Neural progenitor cell (in vitro differentiated cells): ENCODE measurements at regions not wholly inside any gene's neighbourhood (a gene's known extent, or its start where the extent isn't known, plus 50 kb on each side); places are given as distances from the start of the nearest gene placed in this dataset.

Experiments
- DNase-seq: peaks from one replicate; pipeline ENCODE4 v3.0.0-alpha.2; 2016; ENCODE audit warnings: low spot score
- H2AFZ ChIP-seq: fragments of 200-600 bp; sonication (generic); replicated peaks from 2 replicates; pipeline ENCODE4 v1.6.1; 2016; ENCODE audit warnings: antibody characterized with exemption
- H3F3A ChIP-seq: fragments of 200-600 bp; sonication (generic); 2 replicates; pipeline ENCODE4 v1.6.1; 2016; ENCODE audit warnings: antibody characterized with exemption, low read depth
- H3K27ac ChIP-seq: fragments of 200-600 bp; sonication (generic); 2 replicates; pipeline ENCODE4 v1.5.1; 2016; ENCODE audit warnings: mild to moderate bottlenecking
- H3K27me3 ChIP-seq: fragments of 200-600 bp; sonication (generic); 2 replicates; pipeline ENCODE4 v1.6.1; 2016; ENCODE audit warnings: mild to moderate bottlenecking, moderate library complexity
- H3K36me3 ChIP-seq: fragments of 200-600 bp; sonication (generic); 2 replicates; pipeline ENCODE4 v1.5.1; 2016
- H3K4me1 ChIP-seq: fragments of 200-600 bp; sonication (generic); 2 replicates; pipeline ENCODE4 v1.6.1; 2016; ENCODE audit warnings: mixed run types
- H3K4me2 ChIP-seq: fragments of 200-600 bp; sonication (generic); 2 replicates; pipeline ENCODE4 v1.6.1; 2016
- H3K4me3 ChIP-seq: fragments of 200-600 bp; sonication (generic); 2 replicates; pipeline ENCODE4 v1.5.1; 2016
- H3K79me2 ChIP-seq: fragments of 200-600 bp; sonication (generic); 2 replicates; pipeline ENCODE4 v1.6.1; 2016; ENCODE audit warnings: low read depth
- H3K9ac ChIP-seq: fragments of 200-600 bp; sonication (generic); 2 replicates; pipeline ENCODE4 v1.6.1; 2016
- H3K9me3 ChIP-seq: fragments of 200-600 bp; sonication (generic); 2 replicates; pipeline ENCODE4 v1.5.1; 2016; ENCODE audit warnings: low read depth
- H4K20me1 ChIP-seq: fragments of 200-600 bp; sonication (generic); 2 replicates; pipeline ENCODE4 v1.6.1; 2016; ENCODE audit warnings: low read depth
- H3K27ac Mint-ChIP-seq: 3 replicates; pipeline ENCODE4 v1.8.0; 2021; ENCODE audit warnings: mixed read lengths
- H3K27me3 Mint-ChIP-seq: 2 replicates; pipeline ENCODE4 v1.8.0; 2022; ENCODE audit warnings: low read depth, mild to moderate bottlenecking, inconsistent platforms, moderate library complexity, mixed read lengths; ENCODE audit not compliant: insufficient read depth
- H3K36me3 Mint-ChIP-seq: 3 replicates; pipeline ENCODE4 v1.8.0; 2021; ENCODE audit warnings: mixed read lengths
- H3K4me1 Mint-ChIP-seq: 3 replicates; pipeline ENCODE4 v1.8.0; 2021; ENCODE audit warnings: mixed read lengths
- H3K4me3 Mint-ChIP-seq: 3 replicates; pipeline ENCODE4 v1.8.0; 2021; ENCODE audit warnings: mild to moderate bottlenecking, moderate library complexity, mixed read lengths
- H3K9me3 Mint-ChIP-seq: 3 replicates; pipeline ENCODE4 v1.8.0; 2020; ENCODE audit warnings: mixed read lengths
- CTCF ChIP-seq: fragments of 200-600 bp; sonication (generic); IDR thresholded peaks from 2 replicates; pipeline ENCODE4 v1.5.1; 2017; ENCODE audit warnings: antibody characterized with exemption, mild to moderate bottlenecking
- EZH2 ChIP-seq: fragments of 200-600 bp; sonication (generic); IDR thresholded peaks from 2 replicates; pipeline ENCODE4 v1.6.1; 2017; ENCODE audit warnings: antibody characterized with exemption, mild to moderate bottlenecking, moderate library complexity
- EZH2phosphoT487 ChIP-seq: fragments of 200-600 bp; sonication (generic); IDR thresholded peaks from 2 replicates; pipeline ENCODE4 v1.6.1; 2017; ENCODE audit warnings: antibody characterized with exemption

- Histone ChIP-seq H3K4me1 (no peaks in the 10 kb centered on the region), H3K27me3 (peaks cover 39% of the 10 kb centered on the region), H3K9me3 (no peaks in the 10 kb centered on the region), H4K20me1 (no peaks in the 10 kb centered on the region), H3K27ac (no peak overlapping the region), H3K79me2 (no peaks in the 10 kb centered on the region), H3K4me3 (no peak overlapping the region), H2AFZ (no peak overlapping the region), H3K36me3 (no peaks in the 10 kb centered on the region), H3K9ac (no peak overlapping the region), H3F3A (no peaks in the 10 kb centered on the region), H3K4me2 (no peak overlapping the region)
- Mint-ChIP-seq H3K36me3 (no peaks in the 10 kb centered on the region), H3K4me3 (no peak overlapping the region), H3K9me3 (peaks cover 14% of the 10 kb centered on the region), H3K27me3 (peaks cover 18% of the 10 kb centered on the region), H3K27ac (no peak overlapping the region), H3K4me1 (no peaks in the 10 kb centered on the region)
- TF ChIP-seq CTCF, result no peak
- TF ChIP-seq EZH2phosphoT487, result no peak
- TF ChIP-seq EZH2, result no peak
- DNase-seq, result no peak
Measured at GRCh38 chr2:242056026-242056425, 186.5 kb downstream of the RTP5 start.

GRCh38 chr2:242056785-242057184, 187.3 kb downstream of the RTP5 start:
- Histone ChIP-seq H2AFZ (no peak overlapping the region), H3K36me3 (no peaks in the 10 kb centered on the region), H3K4me2 (no peak overlapping the region), H3K9me3 (no peaks in the 10 kb centered on the region), H3K27ac (no peak overlapping the region), H3K4me1 (no peaks in the 10 kb centered on the region), H3K4me3 (no peak overlapping the region), H4K20me1 (no peaks in the 10 kb centered on the region), H3K9ac (no peak overlapping the region), H3K27me3 (peaks cover 31% of the 10 kb centered on the region), H3K79me2 (no peaks in the 10 kb centered on the region), H3F3A (no peaks in the 10 kb centered on the region)
- no peak for DNase-seq
- H3K9me3 Mint-ChIP-seq, result peaks cover 15% of the 10 kb centered on the region
- no peak for TF ChIP-seq EZH2
- TF ChIP-seq EZH2phosphoT487, result no peak
- TF ChIP-seq CTCF, result no peak
- H3K36me3 Mint-ChIP-seq, result no peaks in the 10 kb centered on the region
- H3K27ac Mint-ChIP-seq, result no peak overlapping the region
- no peak overlapping the region for H3K4me3 Mint-ChIP-seq
- H3K27me3 Mint-ChIP-seq, result peaks cover 16% of the 10 kb centered on the region
- no peaks in the 10 kb centered on the region for H3K4me1 Mint-ChIP-seq

- Histone ChIP-seq H3K36me3 (no peaks in the 10 kb centered on the region), H3K27ac (no peak overlapping the region), H3K79me2 (no peaks in the 10 kb centered on the region), H3K27me3 (peaks cover 24% of the 10 kb centered on the region), H4K20me1 (no peaks in the 10 kb centered on the region), H3K4me2 (no peak overlapping the region), H3F3A (no peaks in the 10 kb centered on the region), H3K9ac (no peak overlapping the region), H3K9me3 (no peaks in the 10 kb centered on the region), H3K4me3 (no peak overlapping the region), H3K4me1 (peaks cover 1% of the 10 kb centered on the region), H2AFZ (no peak overlapping the region)
- Mint-ChIP-seq H3K27me3 (peaks cover 12% of the 10 kb centered on the region), H3K4me1 (no peaks in the 10 kb centered on the region), H3K9me3 (peaks cover 16% of the 10 kb centered on the region), H3K27ac (no peak overlapping the region), H3K36me3 (no peaks in the 10 kb centered on the region), H3K4me3 (peak overlapping the region; percentile 60)
- DNase-seq, result no peak
- TF ChIP-seq EZH2phosphoT487, result no peak
- TF ChIP-seq EZH2, result no peak
Measured at GRCh38 chr2:242057379-242058040, 188.0 kb downstream of the RTP5 start.

- Histone ChIP-seq H4K20me1 (no peaks in the 10 kb centered on the region), H3K4me1 (peaks cover 5% of the 10 kb centered on the region), H3K27ac (no peak overlapping the region), H3K27me3 (peaks cover 17% of the 10 kb centered on the region), H2AFZ (no peak overlapping the region), H3K4me2 (no peak overlapping the region), H3K4me3 (no peak overlapping the region), H3K9me3 (no peaks in the 10 kb centered on the region), H3F3A (peaks cover 3% of the 10 kb centered on the region), H3K9ac (no peak overlapping the region), H3K79me2 (no peaks in the 10 kb centered on the region), H3K36me3 (no peaks in the 10 kb centered on the region)
- Mint-ChIP-seq H3K27me3 (peaks cover 10% of the 10 kb centered on the region), H3K9me3 (peaks cover 16% of the 10 kb centered on the region), H3K27ac (no peak overlapping the region), H3K4me3 (no peak overlapping the region), H3K36me3 (peaks cover 1% of the 10 kb centered on the region), H3K4me1 (peaks cover 2% of the 10 kb centered on the region)
- TF ChIP-seq CTCF, result no peak
- no peak for TF ChIP-seq EZH2
- no peak for TF ChIP-seq EZH2phosphoT487
- DNase-seq, result no peak
Measured at GRCh38 chr2:242058116-242058680, 188.7 kb downstream of the RTP5 start.
